Activated T-helper 17 cell treated with anti-CD3 and anti-CD28 coated beads, Interleukin-2, amount 50 U/mL, for 72 hours (primary cell): ENCODE measurements at regions not wholly inside any gene's neighbourhood (a gene's known extent, or its start where the extent isn't known, plus 50 kb on each side); places are given as distances from the start of the nearest gene placed in this dataset.

Experiments
- ATAC-seq: fragments of 150-1000 bp; cut with Tn5 transposase; replicated peaks from 2 replicates; pipeline ENCODE4 v1.10.0; 2021; ENCODE audit warnings: mild to moderate bottlenecking, moderate library complexity
- H3K27ac Mint-ChIP-seq: one replicate; pipeline ENCODE4 v1.8.0; 2022; ENCODE audit warnings: mixed read lengths
- H3K27me3 Mint-ChIP-seq: one replicate; pipeline ENCODE4 v1.8.0; 2022; ENCODE audit warnings: mixed read lengths
- H3K36me3 Mint-ChIP-seq: one replicate; pipeline ENCODE4 v1.8.0; 2022; ENCODE audit warnings: low read depth, mild to moderate bottlenecking, mixed read lengths
- H3K4me1 Mint-ChIP-seq: one replicate; pipeline ENCODE4 v1.8.0; 2022; ENCODE audit warnings: mixed read lengths
- H3K4me3 Mint-ChIP-seq: one replicate; pipeline ENCODE4 v1.8.0; 2022; ENCODE audit warnings: mild to moderate bottlenecking, mixed read lengths
- H3K9me3 Mint-ChIP-seq: one replicate; pipeline ENCODE4 v1.8.0; 2022; ENCODE audit warnings: mixed read lengths

GRCh38 chr2:19802086-19802841 lies 99.5 kb downstream of the TTC32 start:
- Mint-ChIP-seq H3K27me3 (peaks cover 18% of the 10 kb centered on the region), H3K36me3 (no peaks in the 10 kb centered on the region), H3K9me3 (no peaks in the 10 kb centered on the region), H3K4me1 (no peaks in the 10 kb centered on the region), H3K4me3 (no peak overlapping the region), H3K27ac (no peak overlapping the region)
- no peak for ATAC-seq

- H3K36me3 Mint-ChIP-seq, result no peaks in the 10 kb centered on the region
- no peak overlapping the region for H3K4me3 Mint-ChIP-seq
- no peaks in the 10 kb centered on the region for H3K4me1 Mint-ChIP-seq
- H3K9me3 Mint-ChIP-seq, result no peaks in the 10 kb centered on the region
- no peak overlapping the region for H3K27ac Mint-ChIP-seq
- H3K27me3 Mint-ChIP-seq, result peaks cover 18% of the 10 kb centered on the region
- no peak for ATAC-seq
Observed at GRCh38 chr2:19801367-19802080, 100.3 kb downstream of the TTC32 start.

- Mint-ChIP-seq H3K27ac (no peak overlapping the region), H3K9me3 (no peaks in the 10 kb centered on the region), H3K27me3 (peaks cover 18% of the 10 kb centered on the region), H3K4me3 (no peak overlapping the region), H3K4me1 (no peaks in the 10 kb centered on the region), H3K36me3 (no peaks in the 10 kb centered on the region)
- ATAC-seq, result no peak
Observed at GRCh38 chr2:19800796-19801195, 101.0 kb downstream of the TTC32 start.

- H3K4me3 Mint-ChIP-seq, result no peak overlapping the region
- H3K36me3 Mint-ChIP-seq, result no peaks in the 10 kb centered on the region
- no peaks in the 10 kb centered on the region for H3K9me3 Mint-ChIP-seq
- no peak for ATAC-seq
- no peaks in the 10 kb centered on the region for H3K4me1 Mint-ChIP-seq
- peaks cover 14% of the 10 kb centered on the region for H3K27me3 Mint-ChIP-seq
- no peak overlapping the region for H3K27ac Mint-ChIP-seq
Observed at GRCh38 chr2:19799881-19800780, 101.7 kb downstream of the TTC32 start.

- no peaks in the 10 kb centered on the region for H3K36me3 Mint-ChIP-seq
- peaks cover 7% of the 10 kb centered on the region for H3K27me3 Mint-ChIP-seq
- H3K4me3 Mint-ChIP-seq, result no peak overlapping the region
- H3K4me1 Mint-ChIP-seq, result no peaks in the 10 kb centered on the region
- no peak overlapping the region for H3K27ac Mint-ChIP-seq
- H3K9me3 Mint-ChIP-seq, result no peaks in the 10 kb centered on the region
- ATAC-seq, result no peak
Observed at GRCh38 chr2:19797871-19798270, 103.9 kb downstream of the TTC32 start.

- H3K27ac Mint-ChIP-seq, result no peak overlapping the region
- no peaks in the 10 kb centered on the region for H3K36me3 Mint-ChIP-seq
- H3K4me1 Mint-ChIP-seq, result no peaks in the 10 kb centered on the region
- H3K27me3 Mint-ChIP-seq, result peaks cover 7% of the 10 kb centered on the region
- no peaks in the 10 kb centered on the region for H3K9me3 Mint-ChIP-seq
- ATAC-seq, result no peak
- H3K4me3 Mint-ChIP-seq, result no peak overlapping the region
Observed at GRCh38 chr2:19797243-19797810, 104.5 kb downstream of the TTC32 start.

- H3K4me1 Mint-ChIP-seq, result no peaks in the 10 kb centered on the region
- H3K9me3 Mint-ChIP-seq, result no peaks in the 10 kb centered on the region
- H3K27me3 Mint-ChIP-seq, result peaks cover 8% of the 10 kb centered on the region
- H3K4me3 Mint-ChIP-seq, result no peak overlapping the region
- ATAC-seq, result no peak
- H3K36me3 Mint-ChIP-seq, result no peaks in the 10 kb centered on the region
- H3K27ac Mint-ChIP-seq, result no peak overlapping the region
Observed at GRCh38 chr2:19796035-19796695, 105.6 kb downstream of the TTC32 start.

GRCh38 chr2:19793132-19793750 lies 108.5 kb downstream of the TTC32 start:
- Mint-ChIP-seq H3K36me3 (no peaks in the 10 kb centered on the region), H3K27me3 (peaks cover 15% of the 10 kb centered on the region), H3K4me1 (no peaks in the 10 kb centered on the region), H3K9me3 (no peaks in the 10 kb centered on the region), H3K27ac (no peak overlapping the region), H3K4me3 (no peak overlapping the region)
- no peak for ATAC-seq

- H3K27me3 Mint-ChIP-seq, result peaks cover 22% of the 10 kb centered on the region
- no peak for ATAC-seq
- no peak overlapping the region for H3K27ac Mint-ChIP-seq
- no peaks in the 10 kb centered on the region for H3K36me3 Mint-ChIP-seq
- peaks cover 4% of the 10 kb centered on the region for H3K4me1 Mint-ChIP-seq
- H3K9me3 Mint-ChIP-seq, result no peaks in the 10 kb centered on the region
- no peak overlapping the region for H3K4me3 Mint-ChIP-seq
Observed at GRCh38 chr2:19790291-19790690, 111.5 kb downstream of the TTC32 start.

- Mint-ChIP-seq H3K4me3 (no peak overlapping the region), H3K27me3 (peaks cover 29% of the 10 kb centered on the region), H3K36me3 (no peaks in the 10 kb centered on the region), H3K4me1 (peaks cover 4% of the 10 kb centered on the region), H3K9me3 (no peaks in the 10 kb centered on the region), H3K27ac (no peak overlapping the region)
- ATAC-seq, result no peak
Observed at GRCh38 chr2:19787134-19787533, 114.6 kb downstream of the TTC32 start.

GRCh38 chr2:19786408-19787058 lies 115.2 kb downstream of the TTC32 start:
- Mint-ChIP-seq H3K27ac (no peak overlapping the region), H3K9me3 (no peaks in the 10 kb centered on the region)
- ATAC-seq, result peak; percentile 82

GRCh38 chr2:19785867-19786266 lies 115.9 kb downstream of the TTC32 start:
- ATAC-seq, result no peak
- no peak overlapping the region for H3K4me3 Mint-ChIP-seq
- H3K27me3 Mint-ChIP-seq, result peaks cover 29% of the 10 kb centered on the region
- H3K27ac Mint-ChIP-seq, result no peak overlapping the region
- H3K36me3 Mint-ChIP-seq, result no peaks in the 10 kb centered on the region
- peaks cover 4% of the 10 kb centered on the region for H3K4me1 Mint-ChIP-seq
- H3K9me3 Mint-ChIP-seq, result no peaks in the 10 kb centered on the region

More at GRCh38 chr2:19786408-19787058, 115.2 kb downstream of the TTC32 start:
- H3K27me3 Mint-ChIP-seq, result peaks cover 27% of the 10 kb centered on the region
- no peaks in the 10 kb centered on the region for H3K36me3 Mint-ChIP-seq
- H3K4me1 Mint-ChIP-seq, result peaks cover 4% of the 10 kb centered on the region
- H3K4me3 Mint-ChIP-seq, result no peak overlapping the region

GRCh38 chr2:19785447-19785846 lies 116.3 kb downstream of the TTC32 start:
- Mint-ChIP-seq H3K27ac (no peak overlapping the region), H3K4me3 (no peak overlapping the region), H3K36me3 (no peaks in the 10 kb centered on the region), H3K9me3 (no peaks in the 10 kb centered on the region), H3K4me1 (peaks cover 4% of the 10 kb centered on the region), H3K27me3 (peaks cover 29% of the 10 kb centered on the region)
- ATAC-seq, result no peak
